MM.1S (cell line): ENCODE measurements at regions not wholly inside any gene's neighbourhood (a gene's known extent, or its start where the extent isn't known, plus 50 kb on each side); places are given as distances from the start of the nearest gene placed in this dataset.
"Not testable (repeated sequence)": the region's sequence is repeated elsewhere in the genome, so short reads cannot be mapped to it uniquely, and the experiment has no call there.

ENCODE experiments used
- DNase-seq: peaks from one replicate; pipeline ENCODE4 v3.0.0-alpha.2; 2015
- H2AFZ ChIP-seq: fragments of 300-600 bp; sonication (generic); 2 replicates; pipeline ENCODE4 v1.6.0; 2016; ENCODE audit warnings: antibody characterized with exemption, low read length
- H3F3A ChIP-seq: fragments of 300-600 bp; sonication (generic); 2 replicates; pipeline ENCODE4 v1.6.1; 2016; ENCODE audit warnings: mild to moderate bottlenecking, antibody characterized with exemption, low read length, moderate library complexity, mixed read lengths; ENCODE audit not compliant: insufficient read depth
- H3K27ac ChIP-seq: fragments of 300-600 bp; sonication (generic); 2 replicates; pipeline ENCODE4 v1.5.1; 2016; ENCODE audit warnings: mild to moderate bottlenecking, low read length
- H3K27me3 ChIP-seq: fragments of 300-600 bp; sonication (generic); replicated peaks from 2 replicates; pipeline ENCODE4 v1.6.0; 2016; ENCODE audit warnings: low read length; ENCODE audit not compliant: insufficient read depth
- H3K36me3 ChIP-seq: fragments of 300-600 bp; sonication (generic); replicated peaks from 2 replicates; pipeline ENCODE4 v1.6.1; 2016; ENCODE audit warnings: mild to moderate bottlenecking, low read length, mixed read lengths; ENCODE audit not compliant: insufficient read depth
- H3K4me1 ChIP-seq: fragments of 300-600 bp; sonication (generic); 2 replicates; pipeline ENCODE4 v1.6.1; 2016; ENCODE audit warnings: low read length, mixed read lengths
- H3K4me2 ChIP-seq: fragments of 300-600 bp; sonication (generic); 2 replicates; pipeline ENCODE4 v1.6.0; 2016; ENCODE audit warnings: low read depth, low read length
- H3K4me3 ChIP-seq: fragments of 300-600 bp; sonication (generic); 2 replicates; pipeline ENCODE4 v1.5.1; 2016; ENCODE audit warnings: low read length, mixed read lengths
- H3K79me2 ChIP-seq: fragments of 300-600 bp; sonication (generic); 2 replicates; pipeline ENCODE4 v1.6.1; 2016; ENCODE audit warnings: mixed run types, low read length, mixed read lengths
- H3K9ac ChIP-seq: fragments of 300-600 bp; sonication (generic); 2 replicates; pipeline ENCODE4 v1.6.1; 2016; ENCODE audit warnings: low read length, mixed read lengths
- H3K9me2 ChIP-seq: fragments of 300-600 bp; sonication (generic); replicated peaks from 2 replicates; pipeline ENCODE4 v1.6.1; 2016; ENCODE audit warnings: mild to moderate bottlenecking, low read length, mixed read lengths; ENCODE audit not compliant: insufficient read depth
- H3K9me3 ChIP-seq: fragments of 300-600 bp; sonication (generic); replicated peaks from 2 replicates; pipeline ENCODE4 v1.6.1; 2016; ENCODE audit warnings: mild to moderate bottlenecking, low read length, mixed read lengths; ENCODE audit not compliant: insufficient read depth
- H4K20me1 ChIP-seq: fragments of 300-600 bp; sonication (generic); 2 replicates; pipeline ENCODE4 v1.6.1; 2016; ENCODE audit warnings: mild to moderate bottlenecking, low read length, moderate library complexity, mixed read lengths; ENCODE audit not compliant: insufficient read depth
- CTCF ChIP-seq: fragments of 300-600 bp; sonication (generic); IDR thresholded peaks from 2 replicates; pipeline ENCODE4 v1.5.1; 2016; ENCODE audit warnings: antibody characterized with exemption, low read length, mixed read lengths
- EZH2 ChIP-seq: fragments of 300-600 bp; sonication (generic); optimal IDR thresholded peaks from 2 replicates; pipeline ENCODE3; 2017; ENCODE audit warnings: low read depth, mild to moderate bottlenecking, antibody characterized with exemption, low read length, mixed read lengths
- EZH2phosphoT487 ChIP-seq: fragments of 300-600 bp; sonication (generic); IDR thresholded peaks from 2 replicates; pipeline ENCODE4 v1.6.1; 2018; ENCODE audit warnings: antibody characterized with exemption, low read length

GRCh38 chrX:35499071-35499862 lies 298.9 kb upstream of the MAGEB16 start:
- Histone ChIP-seq H3K79me2 (no peaks in the 10 kb centered on the region), H3K36me3 (no peaks in the 10 kb centered on the region), H3K27me3 (no peaks in the 10 kb centered on the region), H4K20me1 (no peaks in the 10 kb centered on the region), H3K4me1 (no peaks in the 10 kb centered on the region), H3K4me2 (no peak overlapping the region), H3K9me3 (no peaks in the 10 kb centered on the region), H3K4me3 (no peak overlapping the region), H3K27ac (no peak overlapping the region), H3K9ac (no peak overlapping the region), H2AFZ (no peak overlapping the region), H3F3A (no peaks in the 10 kb centered on the region), H3K9me2 (no peaks in the 10 kb centered on the region)
- TF ChIP-seq EZH2phosphoT487 = no peak
- TF ChIP-seq EZH2 = no peak
- no peak for TF ChIP-seq CTCF
- no peak for DNase-seq

GRCh38 chrX:35507701-35508100 lies 290.4 kb upstream of the MAGEB16 start:
- Histone ChIP-seq H3K27ac (no peak overlapping the region), H3K9me3 (no peaks in the 10 kb centered on the region), H2AFZ (no peak overlapping the region), H3K4me2 (no peak overlapping the region), H3K9me2 (no peaks in the 10 kb centered on the region), H3K4me3 (no peak overlapping the region), H3K9ac (no peak overlapping the region), H3F3A (no peaks in the 10 kb centered on the region), H3K36me3 (no peaks in the 10 kb centered on the region), H4K20me1 (no peaks in the 10 kb centered on the region), H3K27me3 (no peaks in the 10 kb centered on the region), H3K79me2 (no peaks in the 10 kb centered on the region), H3K4me1 (no peaks in the 10 kb centered on the region)
- DNase-seq = no peak
- TF ChIP-seq EZH2phosphoT487 (no peak), EZH2 (no peak), CTCF (no peak)

GRCh38 chrX:35548003-35548402 lies 250.1 kb upstream of the MAGEB16 start:
- not testable (repeated sequence) for H3K4me3 ChIP-seq, H3K27me3 ChIP-seq, H3K79me2 ChIP-seq

GRCh38 chrX:35557916-35558315 lies 240.2 kb upstream of the MAGEB16 start:
- H3K9me2 ChIP-seq = no peaks in the 10 kb centered on the region
- no peak for DNase-seq
- H3K9ac ChIP-seq = no peak overlapping the region
- no peak overlapping the region for H2AFZ ChIP-seq
- no peaks in the 10 kb centered on the region for H3K27me3 ChIP-seq
- H3K9me3 ChIP-seq = no peaks in the 10 kb centered on the region
- no peaks in the 10 kb centered on the region for H3F3A ChIP-seq
- H3K4me3 ChIP-seq = no peak overlapping the region
- no peak for TF ChIP-seq CTCF
- TF ChIP-seq EZH2phosphoT487 = no peak
- no peak for TF ChIP-seq EZH2
- H3K27ac ChIP-seq = no peak overlapping the region
- H3K4me2 ChIP-seq = no peak overlapping the region
- no peaks in the 10 kb centered on the region for H3K4me1 ChIP-seq
- no peaks in the 10 kb centered on the region for H4K20me1 ChIP-seq
- no peaks in the 10 kb centered on the region for H3K79me2 ChIP-seq
- H3K36me3 ChIP-seq = no peaks in the 10 kb centered on the region

More at GRCh38 chrX:35548003-35548402, 250.1 kb upstream of the MAGEB16 start:
- H3K9me2 ChIP-seq, H3K27ac ChIP-seq, DNase-seq, H3K4me1 ChIP-seq, H3F3A ChIP-seq, H3K9me3 ChIP-seq, H3K4me2 ChIP-seq, H4K20me1 ChIP-seq, H3K36me3 ChIP-seq, H3K9ac ChIP-seq, H2AFZ ChIP-seq: not testable (repeated sequence)
